ENCODE measurements at regions not wholly inside any gene's neighbourhood (a gene's known extent, or its start where the extent isn't known, plus 50 kb on each side); places are given as distances from the start of the nearest gene placed in this dataset.

DNA sequence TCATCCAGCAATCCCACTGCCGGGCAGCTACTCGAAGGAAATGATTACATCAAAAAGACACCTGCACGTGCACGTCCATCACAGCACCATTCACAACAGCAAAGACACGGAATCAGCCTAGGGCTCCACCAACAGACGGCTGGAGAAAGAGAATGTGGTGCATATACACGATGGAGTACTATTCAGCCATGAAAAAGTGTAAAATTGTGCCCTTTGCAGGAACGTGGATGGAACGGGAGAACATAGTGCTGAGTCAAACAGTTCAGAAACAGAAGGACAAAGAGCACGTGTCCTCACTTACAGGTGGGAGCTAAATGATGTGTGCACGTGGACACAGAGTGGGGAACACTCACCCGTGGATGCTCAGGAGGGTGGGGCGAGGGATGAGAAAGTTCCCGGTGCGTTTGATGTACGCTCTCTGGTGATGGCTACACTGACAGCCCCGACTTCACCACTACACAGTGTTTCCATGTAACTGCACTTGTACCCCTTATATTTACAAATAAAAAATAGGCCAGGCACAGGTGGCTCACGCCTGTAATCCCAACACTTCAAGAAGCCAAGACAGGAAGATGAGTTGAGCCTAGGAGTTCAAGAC lies 92.0 kb downstream of the PDGFA start:
- H3K9me3 ChIP-seq = no peaks in the 10 kb centered on the region
- no peak overlapping the region for H3K27ac ChIP-seq
- no peak for TF ChIP-seq Cebpa-rat (IDR thresholded peaks at IDR 0.05)
- no peak overlapping the region for H3K4me3 ChIP-seq
- H3K4me2 ChIP-seq = no peak overlapping the region
- H3K4me1 ChIP-seq = peaks cover 43% of the 10 kb centered on the region
- H3K36me3 ChIP-seq = no peaks in the 10 kb centered on the region
- no peaks in the 10 kb centered on the region for H4K20me1 ChIP-seq
- no peaks in the 10 kb centered on the region for H3K27me3 ChIP-seq
- no peak overlapping the region for H3K9ac ChIP-seq

DNA sequence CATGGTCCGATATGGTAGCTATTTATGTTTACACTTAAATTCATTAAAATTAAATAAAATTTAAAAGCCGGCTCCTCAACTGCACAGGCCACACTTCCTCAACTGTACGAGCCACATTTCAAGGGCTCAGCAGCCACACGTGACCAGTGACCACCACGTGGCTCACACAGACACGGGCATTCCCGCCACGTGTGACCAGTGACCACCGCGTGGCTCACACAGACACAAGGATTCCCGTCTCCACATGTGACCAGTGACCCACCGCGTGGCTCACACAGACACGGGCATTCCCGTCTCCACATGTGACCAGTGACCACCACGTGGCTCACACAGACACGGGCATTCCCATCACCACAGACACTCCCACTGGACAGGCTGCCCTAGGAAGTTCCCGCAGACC lies 91.3 kb downstream of the PDGFA start:
- Histone ChIP-seq H3K27me3 (no peaks in the 10 kb centered on the region), H4K20me1 (no peaks in the 10 kb centered on the region)

DNA sequence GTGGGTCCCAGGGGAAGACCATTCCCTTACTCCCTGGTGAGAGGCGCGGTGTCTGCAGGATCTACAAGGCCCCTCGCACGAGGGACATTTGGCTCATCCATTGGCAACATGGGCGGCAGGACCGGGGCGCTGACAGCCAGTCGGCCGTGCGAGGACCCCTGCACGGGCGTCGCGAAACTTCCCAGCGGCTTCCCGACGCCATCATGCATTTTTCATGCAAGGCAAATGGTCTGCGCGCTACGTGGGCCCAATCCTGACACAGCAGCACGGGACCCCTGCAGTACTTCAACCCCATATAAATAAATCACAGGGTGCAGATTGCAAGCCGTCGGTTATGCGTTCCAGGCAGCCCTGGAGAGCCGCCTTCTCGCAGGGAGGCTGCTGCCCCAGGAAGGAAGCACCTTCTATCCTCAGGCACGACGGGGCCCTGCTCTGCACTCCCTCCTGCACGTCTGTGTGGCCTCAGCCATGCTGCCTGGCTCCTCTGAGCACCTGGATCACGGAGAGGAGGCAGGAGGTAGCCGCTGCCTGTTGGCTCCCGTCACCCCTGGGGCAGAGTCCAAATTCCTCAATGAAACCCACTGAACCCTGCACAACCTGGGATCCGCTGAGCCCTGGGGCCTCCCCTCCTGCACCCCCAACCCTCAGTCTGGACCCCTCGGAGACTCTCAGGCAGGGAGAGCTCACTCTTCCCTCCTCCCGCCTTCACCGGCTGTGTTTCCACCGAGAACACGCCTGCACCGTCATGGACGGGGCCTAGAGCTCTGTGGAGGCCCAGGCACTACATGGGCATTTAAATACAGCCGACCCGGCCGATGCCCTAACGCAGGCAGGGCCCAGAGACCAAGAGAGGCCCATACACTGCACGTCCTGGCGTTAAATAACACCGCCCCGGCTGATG lies 90.5 kb downstream of the PDGFA start:
- no peak overlapping the region for H3K9ac ChIP-seq
- no peaks in the 10 kb centered on the region for H4K20me1 ChIP-seq
- H3K4me2 ChIP-seq = no peak overlapping the region
- H3K36me3 ChIP-seq = no peaks in the 10 kb centered on the region
- no peak overlapping the region for H3K4me3 ChIP-seq
- H3K4me1 ChIP-seq = peaks cover 27% of the 10 kb centered on the region
- no peaks in the 10 kb centered on the region for H3K27me3 ChIP-seq
- TF ChIP-seq Cebpa-rat (IDR thresholded peaks at IDR 0.05) = no peak
- H3K27ac ChIP-seq = no peak overlapping the region; the same call in 1 of the 2 replicates
- H3K9me3 ChIP-seq = no peaks in the 10 kb centered on the region

More for the DNA sequence above, 91.3 kb downstream of the PDGFA start:
- Histone ChIP-seq H3K9me3 (no peaks in the 10 kb centered on the region), H3K27ac (no peak overlapping the region), H3K4me2 (no peak overlapping the region), H3K9ac (no peak overlapping the region), H3K4me3 (no peak overlapping the region), H3K4me1 (peaks cover 35% of the 10 kb centered on the region), H3K36me3 (no peaks in the 10 kb centered on the region)
- no peak for TF ChIP-seq Cebpa-rat (IDR thresholded peaks at IDR 0.05)

DNA sequence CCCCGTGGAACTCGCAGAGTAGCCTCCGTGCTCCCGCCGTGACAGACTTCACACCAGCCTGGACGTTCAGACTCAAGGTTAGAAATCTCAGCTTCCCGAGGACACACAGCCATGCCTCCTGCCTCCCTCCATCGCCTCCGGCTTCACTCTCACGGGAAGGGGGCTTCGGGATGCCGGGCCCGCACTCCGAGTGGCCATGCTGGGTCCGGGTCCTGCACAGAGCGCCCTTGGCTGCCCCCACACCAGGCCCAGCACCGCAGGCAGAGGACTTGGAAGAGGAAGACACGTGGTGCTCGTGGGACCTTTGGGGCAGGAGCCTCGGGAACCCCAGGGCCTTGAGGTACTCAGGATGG lies 89.8 kb downstream of the PDGFA start:
- Histone ChIP-seq H3K4me1 (peaks cover 21% of the 10 kb centered on the region), H3K9ac (no peak overlapping the region), H4K20me1 (no peaks in the 10 kb centered on the region), H3K4me3 (no peak overlapping the region), H3K9me3 (no peaks in the 10 kb centered on the region), H3K36me3 (no peaks in the 10 kb centered on the region), H3K4me2 (no peak overlapping the region), H3K27me3 (no peaks in the 10 kb centered on the region), H3K27ac (no peak overlapping the region)
- TF ChIP-seq Cebpa-rat (IDR thresholded peaks at IDR 0.05) = no peak

DNA sequence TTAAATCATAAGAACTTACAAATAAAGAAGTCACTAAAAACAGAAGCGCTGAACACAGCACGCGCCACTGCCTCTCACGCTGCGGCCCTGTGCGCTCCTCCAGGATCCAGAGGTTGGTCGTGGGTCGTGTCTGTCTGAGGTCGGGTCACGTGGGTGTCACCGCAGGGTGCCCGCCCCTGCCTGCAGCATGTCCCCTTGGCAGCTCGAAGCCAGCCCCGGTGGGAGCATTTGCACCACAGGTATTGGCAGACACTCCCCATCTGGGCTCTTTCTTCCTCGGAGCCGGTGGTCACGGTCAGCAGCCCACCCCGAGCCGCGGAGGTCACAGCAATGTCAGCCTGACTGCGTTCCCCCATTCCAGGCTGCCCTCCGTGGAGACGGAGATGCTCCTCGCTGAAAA lies 88.6 kb downstream of the PDGFA start:
- Histone ChIP-seq H3K9ac (no peak overlapping the region), H3K4me1 (peaks cover 9% of the 10 kb centered on the region), H3K4me2 (no peak overlapping the region)

DNA sequence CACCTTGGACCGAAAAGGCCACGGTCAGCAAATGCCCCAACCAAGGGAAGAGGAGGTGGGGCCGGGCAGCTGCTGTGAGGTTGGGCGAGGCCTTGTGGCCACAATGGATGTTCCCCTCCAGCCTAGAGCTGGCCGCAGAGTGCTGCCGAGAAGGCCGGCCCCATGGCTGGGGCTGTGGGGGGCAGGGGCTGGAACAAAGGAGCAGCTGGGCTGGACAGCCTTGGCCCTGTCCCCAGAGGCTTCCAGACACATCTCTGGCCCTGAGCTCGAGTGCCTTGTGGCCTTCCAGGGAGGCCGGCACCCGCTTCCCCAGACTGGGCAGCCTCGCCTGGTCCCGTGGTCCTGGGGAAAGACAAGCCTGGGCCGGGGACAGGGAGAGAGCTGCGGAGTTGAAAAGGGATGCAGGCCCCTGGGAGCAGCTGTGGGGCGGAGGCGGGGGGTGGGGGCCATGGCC lies 88.0 kb downstream of the PDGFA start:
- no peak overlapping the region for H3K27ac ChIP-seq
- no peak for TF ChIP-seq Cebpa-rat (IDR thresholded peaks at IDR 0.05)
- no peaks in the 10 kb centered on the region for H4K20me1 ChIP-seq

More for the DNA sequence above, 88.6 kb downstream of the PDGFA start:
- no peak for TF ChIP-seq Cebpa-rat (IDR thresholded peaks at IDR 0.05)
- H3K27me3 ChIP-seq = no peaks in the 10 kb centered on the region
- H3K9me3 ChIP-seq = no peaks in the 10 kb centered on the region
- no peaks in the 10 kb centered on the region for H3K36me3 ChIP-seq
- H3K27ac ChIP-seq = no peak overlapping the region
- no peaks in the 10 kb centered on the region for H4K20me1 ChIP-seq
- H3K4me3 ChIP-seq = no peak overlapping the region

DNA sequence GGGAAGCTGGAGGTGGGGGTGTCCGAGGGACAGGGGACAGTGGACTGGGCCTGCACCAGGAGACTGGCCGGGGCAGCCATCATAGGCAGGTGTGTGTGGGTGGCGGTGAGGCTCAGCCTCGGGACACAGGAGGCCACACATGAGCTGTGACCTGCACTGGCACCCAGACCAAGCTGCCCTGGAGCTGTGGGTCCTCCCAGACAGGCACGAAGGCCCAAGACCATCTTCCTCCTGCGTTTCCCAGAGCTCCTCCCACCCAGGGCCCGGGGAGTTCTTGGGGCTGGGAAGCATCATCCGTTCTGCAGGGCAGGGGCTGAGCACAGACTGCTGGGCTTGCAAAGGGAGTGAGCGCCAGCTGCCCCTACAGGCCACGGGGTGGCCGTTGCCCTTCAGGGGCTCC lies 87.4 kb downstream of the PDGFA start:
- Histone ChIP-seq H3K4me1 (no peaks in the 10 kb centered on the region), H3K27ac (no peak overlapping the region), H3K4me2 (no peak overlapping the region), H3K36me3 (no peaks in the 10 kb centered on the region), H3K9me3 (no peaks in the 10 kb centered on the region), H3K9ac (no peak overlapping the region), H3K4me3 (no peak overlapping the region), H4K20me1 (no peaks in the 10 kb centered on the region), H3K27me3 (no peaks in the 10 kb centered on the region)
- no peak for TF ChIP-seq Cebpa-rat (IDR thresholded peaks at IDR 0.05)

More for the DNA sequence above, 88.0 kb downstream of the PDGFA start:
- no peaks in the 10 kb centered on the region for H3K9me3 ChIP-seq
- H3K4me1 ChIP-seq = peaks cover 3% of the 10 kb centered on the region
- no peak overlapping the region for H3K9ac ChIP-seq
- H3K36me3 ChIP-seq = no peaks in the 10 kb centered on the region
- no peak overlapping the region for H3K4me3 ChIP-seq
- H3K27me3 ChIP-seq = no peaks in the 10 kb centered on the region
- H3K4me2 ChIP-seq = no peak overlapping the region

DNA sequence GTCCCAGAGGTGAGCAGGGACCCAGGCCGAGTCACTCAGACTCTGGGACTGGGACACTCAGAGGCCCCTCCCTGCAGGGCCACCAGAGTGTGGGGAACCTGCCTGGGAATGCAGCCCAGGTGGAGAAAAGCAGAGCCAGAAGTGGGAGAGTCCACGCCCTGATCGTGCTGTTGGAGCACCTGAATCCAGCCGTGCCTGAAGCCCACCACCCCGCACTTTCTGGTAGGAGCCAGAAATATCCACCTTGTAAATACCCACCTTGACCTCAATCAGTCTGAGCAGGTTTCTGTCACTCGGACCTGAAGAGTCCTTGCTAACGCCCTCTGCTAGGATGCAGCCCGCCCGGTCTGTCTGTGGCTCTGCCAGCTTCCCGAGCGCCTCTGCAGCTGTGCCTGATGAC lies 86.7 kb downstream of the PDGFA start:
- no peak for TF ChIP-seq Cebpa-rat (IDR thresholded peaks at IDR 0.05)

DNA sequence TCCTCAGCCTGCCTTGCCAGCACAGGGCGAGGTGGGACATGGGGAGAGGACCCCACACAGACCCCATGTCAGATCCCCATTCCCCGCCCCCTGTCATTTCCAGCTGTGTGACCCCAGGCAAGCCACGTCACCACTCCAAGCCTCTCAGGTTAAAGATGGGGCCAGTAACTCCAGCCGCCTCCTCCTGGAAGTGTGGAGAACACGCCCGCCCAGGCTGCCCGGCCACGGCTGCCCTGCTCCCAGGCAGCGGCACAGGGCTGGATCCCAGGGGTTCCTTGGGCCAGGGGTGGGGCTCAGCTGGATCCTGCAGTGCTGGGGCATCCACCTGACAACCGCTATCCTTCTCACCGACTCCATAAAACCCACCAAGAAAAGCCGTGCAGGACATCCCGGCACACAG lies 86.1 kb downstream of the PDGFA start:
- H3K4me1 ChIP-seq = no peaks in the 10 kb centered on the region
- H3K9me3 ChIP-seq = no peaks in the 10 kb centered on the region
- no peak overlapping the region for H3K27ac ChIP-seq
- no peak overlapping the region for H3K9ac ChIP-seq
- no peaks in the 10 kb centered on the region for H3K27me3 ChIP-seq
- H3K36me3 ChIP-seq = no peaks in the 10 kb centered on the region
- TF ChIP-seq Cebpa-rat (IDR thresholded peaks at IDR 0.05) = no peak
- H3K4me3 ChIP-seq = no peak overlapping the region
- H3K4me2 ChIP-seq = no peak overlapping the region
- no peaks in the 10 kb centered on the region for H4K20me1 ChIP-seq

More for the DNA sequence above, 86.7 kb downstream of the PDGFA start:
- H4K20me1 ChIP-seq = no peaks in the 10 kb centered on the region
- H3K4me1 ChIP-seq = no peaks in the 10 kb centered on the region
- no peak overlapping the region for H3K4me3 ChIP-seq
- no peak overlapping the region for H3K9ac ChIP-seq
- H3K27me3 ChIP-seq = no peaks in the 10 kb centered on the region
- H3K27ac ChIP-seq = no peak overlapping the region
- no peaks in the 10 kb centered on the region for H3K36me3 ChIP-seq
- H3K9me3 ChIP-seq = no peaks in the 10 kb centered on the region
- no peak overlapping the region for H3K4me2 ChIP-seq

DNA sequence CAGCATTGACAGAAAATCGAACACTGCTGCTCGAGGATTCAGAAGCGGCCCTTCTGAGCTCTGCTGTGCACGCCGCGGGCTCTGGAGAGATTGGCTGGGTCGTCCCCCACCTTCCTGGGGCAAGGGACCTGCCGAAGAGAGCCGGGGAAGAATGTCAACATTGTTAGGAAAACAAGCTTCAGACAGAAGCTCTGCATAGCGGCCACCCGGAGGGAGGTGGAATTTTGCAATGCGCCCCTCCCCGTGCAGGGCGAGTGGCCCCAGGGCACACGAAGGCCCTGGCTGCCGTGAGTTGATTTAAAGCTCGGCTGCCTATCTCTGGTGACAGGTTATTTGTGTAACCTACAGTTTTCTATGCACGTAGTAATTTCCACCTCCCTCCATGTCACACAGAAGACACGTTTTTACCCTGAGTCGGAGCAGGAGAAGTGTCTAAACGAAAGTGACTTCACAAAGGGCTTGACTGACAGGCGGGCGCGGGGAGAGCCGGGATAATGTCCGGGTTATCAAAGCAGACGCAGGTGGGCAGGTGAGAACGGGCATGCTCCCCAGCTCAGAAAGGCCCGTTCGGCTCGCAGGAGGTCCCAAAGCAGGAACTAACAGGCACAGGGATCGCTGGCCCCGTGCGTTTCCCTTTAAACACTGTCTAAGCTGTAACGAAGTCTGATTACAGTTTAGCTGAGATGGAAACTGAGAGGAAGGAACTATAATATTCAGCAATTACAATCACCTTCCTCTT lies 84.6 kb downstream of the PDGFA start:
- no peaks in the 10 kb centered on the region for H3K27me3 ChIP-seq
- H3K4me2 ChIP-seq = no peak overlapping the region
- no peaks in the 10 kb centered on the region for H3K9me3 ChIP-seq
- H3K9ac ChIP-seq = no peak overlapping the region
- no peak overlapping the region for H3K27ac ChIP-seq
- no peaks in the 10 kb centered on the region for H4K20me1 ChIP-seq
- H3K4me3 ChIP-seq = no peak overlapping the region
- TF ChIP-seq Cebpa-rat (IDR thresholded peaks at IDR 0.05) = no peak
- peaks cover 3% of the 10 kb centered on the region; the same call in 1 of the 2 replicates for H3K4me1 ChIP-seq
- no peaks in the 10 kb centered on the region for H3K36me3 ChIP-seq
